NCI-H82 treated with DMSO at 0.1 percent for 48 hours (cell line): ENCODE measurements at regions not wholly inside any gene's neighbourhood (a gene's known extent, or its start where the extent isn't known, plus 50 kb on each side); places are given as distances from the start of the nearest gene placed in this dataset.
"Not testable (repeated sequence)": the region's sequence is repeated elsewhere in the genome, so short reads cannot be mapped to it uniquely, and the experiment has no call there.

ENCODE experiments used
- DNase-seq: peaks from one replicate; lab custom pipeline; 2025; ENCODE audit not compliant: unreplicated experiment; lab: John Stamatoyannopoulos, UW

DNA sequence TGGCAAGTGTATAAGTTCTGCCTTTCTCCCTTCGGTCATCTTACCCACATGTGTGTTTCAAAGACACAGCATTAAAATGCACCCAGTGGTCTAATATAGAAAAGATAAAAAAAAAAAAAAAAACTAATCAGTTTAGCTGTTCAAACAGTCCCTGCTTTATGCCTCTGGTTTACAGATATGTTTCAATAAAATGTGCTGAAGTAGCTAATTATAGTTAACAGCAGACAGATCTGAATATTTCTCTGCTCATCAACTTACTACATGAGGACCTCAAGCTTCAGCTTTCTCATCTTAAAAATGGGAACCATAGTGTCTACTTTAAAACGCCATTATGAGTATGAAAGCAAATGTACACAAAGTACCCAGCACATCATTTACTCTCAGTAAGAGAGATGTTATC is 280.6 kb upstream of the DEFB112 start:
- no peak for DNase-seq

DNA sequence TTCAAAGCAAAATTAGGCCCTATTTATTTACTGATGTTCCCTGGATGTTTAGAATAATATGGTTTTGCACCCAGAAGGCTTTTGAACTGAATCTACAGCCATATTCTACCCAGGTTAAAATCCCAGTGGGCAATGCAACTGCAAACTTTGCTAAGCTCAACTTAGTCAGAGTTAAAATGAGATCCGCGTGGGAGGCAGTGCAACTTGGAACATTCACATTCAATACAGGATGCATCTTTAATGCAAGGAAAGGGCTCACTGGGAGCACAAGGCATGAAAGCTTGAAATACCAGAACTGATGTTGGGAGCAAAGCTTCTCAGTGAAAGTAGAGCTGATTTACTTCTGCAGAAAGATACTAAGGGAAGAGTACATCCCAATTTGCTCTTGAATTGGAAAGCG is 281.2 kb upstream of the DEFB112 start:
- DNase-seq: no peak

DNA sequence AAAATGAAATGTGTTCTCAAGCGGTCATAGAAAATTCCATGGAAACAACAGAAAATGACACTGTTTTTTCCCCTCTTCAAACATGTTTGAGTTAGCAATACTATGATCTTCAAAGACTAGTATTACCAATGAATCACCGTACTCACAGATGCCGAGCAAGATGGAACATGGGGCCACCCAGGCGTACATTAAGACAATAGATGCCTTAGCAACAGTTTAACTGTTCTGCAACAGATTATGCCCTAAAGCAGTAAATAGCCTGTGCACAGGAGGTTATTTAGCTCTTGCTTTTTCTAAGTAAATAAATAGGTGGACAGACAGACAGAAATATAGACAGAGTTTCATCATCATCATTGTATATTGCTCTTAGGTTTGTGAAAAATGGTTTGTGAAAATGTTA is 284.0 kb upstream of the DEFB112 start:
- DNase-seq: no peak

DNA sequence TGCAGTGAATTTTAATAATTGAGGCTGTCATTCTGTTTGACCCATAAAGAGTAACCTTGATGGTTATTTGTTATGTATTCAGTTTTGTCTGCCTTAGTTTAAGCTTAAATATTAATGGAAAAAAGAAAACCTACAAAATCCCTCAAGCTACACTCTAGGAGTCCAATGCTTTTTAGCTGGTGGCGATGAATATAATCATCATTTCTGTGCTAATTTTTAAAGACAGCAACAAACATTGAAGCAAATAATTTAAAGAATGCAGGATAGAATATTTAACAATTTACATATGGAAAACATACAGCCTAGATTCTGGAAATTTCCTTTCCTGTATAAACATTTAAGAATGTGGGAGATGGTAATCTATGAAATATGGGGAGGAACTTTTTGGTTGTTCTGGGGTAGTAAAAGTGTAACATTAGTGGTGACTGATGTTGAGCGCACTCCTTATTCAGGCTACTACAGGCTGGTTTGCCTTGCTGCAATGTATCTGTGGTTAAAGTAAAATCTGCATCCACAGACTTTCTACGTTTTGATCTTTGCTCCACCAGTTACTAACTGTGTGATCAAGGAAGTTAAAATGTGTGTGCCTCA is 287.9 kb upstream of the DEFB112 start:
- no peak for DNase-seq

DNA sequence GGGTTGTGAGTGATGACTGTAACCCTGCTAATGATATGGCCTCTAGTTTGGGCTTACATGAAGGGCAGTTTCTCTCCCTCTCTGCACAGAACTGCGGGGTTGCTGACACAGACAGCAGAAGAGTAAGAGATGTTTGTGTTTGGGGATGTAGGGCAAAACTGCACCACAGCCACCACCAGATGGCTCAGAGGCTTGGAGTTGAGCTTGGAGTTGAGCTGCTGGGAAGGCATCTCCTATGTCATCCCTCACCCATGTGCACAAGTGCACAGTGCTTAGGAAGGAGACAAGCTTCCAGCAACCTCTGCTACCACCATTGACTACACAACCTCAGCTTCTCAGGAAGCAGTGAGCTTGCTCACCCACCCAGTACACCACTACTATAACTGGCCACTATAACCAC is 303.9 kb upstream of the DEFB112 start:
- DNase-seq: no peak

- no peak for DNase-seq
Observed at GRCh38 chr6:50358113-50358512, 308.4 kb upstream of the DEFB112 start.

- DNase-seq: no peak
Observed at GRCh38 chr6:50361641-50362331, 312.1 kb upstream of the DEFB112 start.

DNA sequence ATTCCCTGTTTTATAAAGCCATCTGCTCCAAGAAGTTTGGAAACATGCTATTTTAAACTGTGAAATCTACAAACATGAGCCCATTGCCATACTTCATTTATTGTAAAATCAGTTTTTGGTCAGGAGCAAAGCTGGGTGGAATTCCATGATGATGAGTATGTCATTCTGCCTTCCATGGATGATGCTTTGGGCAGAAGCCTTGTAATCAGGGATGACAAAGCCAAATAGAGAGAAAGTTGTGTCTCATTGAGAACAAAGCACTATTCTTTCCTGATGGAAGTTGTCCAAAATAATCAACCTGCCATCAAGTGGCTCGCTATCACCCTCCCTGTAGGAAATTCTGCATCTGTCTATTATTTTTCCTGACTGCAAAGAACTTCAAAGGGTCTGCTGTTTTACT is 313.0 kb upstream of the DEFB112 start:
- DNase-seq: no peak

GRCh38 chr6:50369996-50370395 is 320.3 kb upstream of the DEFB112 start:
- no peak for DNase-seq

DNA sequence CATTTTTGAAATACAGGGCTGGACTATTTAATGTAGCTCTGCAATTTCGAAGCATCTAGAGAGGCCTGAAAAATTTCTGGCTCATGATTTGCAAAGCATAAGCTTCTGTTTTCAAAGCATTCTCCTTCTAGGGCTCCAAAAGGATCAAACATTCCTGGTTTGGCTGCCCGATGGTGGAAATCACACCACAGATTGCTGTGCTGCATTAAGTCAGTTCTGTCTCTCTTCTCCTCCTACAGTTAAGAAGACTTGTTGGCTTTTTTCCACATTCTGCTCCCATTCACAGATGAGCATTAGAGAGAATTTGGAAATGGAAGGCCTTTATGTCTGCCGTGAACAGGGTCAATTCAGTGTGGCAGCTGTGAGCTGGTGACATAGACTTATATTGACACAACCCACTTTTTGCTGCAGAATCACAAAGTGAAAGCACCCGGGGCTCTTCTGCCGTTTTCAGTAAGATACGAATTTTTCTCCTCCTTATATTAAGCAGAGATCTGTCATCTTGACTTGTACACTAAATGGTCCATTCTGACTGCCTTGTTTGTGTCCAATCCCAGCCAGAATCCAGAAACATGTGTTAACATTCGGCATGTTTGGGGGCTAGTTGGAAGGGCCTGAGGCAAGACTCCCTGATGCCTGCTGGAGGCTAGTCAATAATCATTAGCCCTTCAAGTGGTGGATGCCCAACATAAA is 330.8 kb upstream of the DEFB112 start:
- DNase-seq: no peak

GRCh38 chr6:50381099-50381415 is 331.3 kb upstream of the DEFB112 start:
- DNase-seq: no peak

DNA sequence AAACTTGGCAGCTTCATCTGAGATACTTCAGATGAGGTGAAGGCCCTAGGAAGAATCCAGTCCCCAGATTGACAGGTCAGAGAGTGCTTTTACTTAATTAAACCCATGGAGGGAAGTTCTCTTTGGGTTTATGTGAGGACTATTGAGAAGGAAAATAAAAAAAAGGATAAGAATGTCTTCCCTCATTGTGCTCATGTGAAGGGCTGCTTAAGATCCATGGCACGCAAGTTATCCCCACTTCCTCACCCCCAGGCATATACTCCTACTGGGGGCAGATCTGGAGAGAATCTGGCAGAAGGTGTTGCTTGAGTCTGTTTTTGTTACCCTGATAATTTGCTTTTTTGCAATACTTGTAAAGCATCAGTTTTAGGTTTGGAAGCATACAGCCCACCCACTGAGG is 322.9 kb upstream of the TFAP2D start:
- DNase-seq: no peak

DNA sequence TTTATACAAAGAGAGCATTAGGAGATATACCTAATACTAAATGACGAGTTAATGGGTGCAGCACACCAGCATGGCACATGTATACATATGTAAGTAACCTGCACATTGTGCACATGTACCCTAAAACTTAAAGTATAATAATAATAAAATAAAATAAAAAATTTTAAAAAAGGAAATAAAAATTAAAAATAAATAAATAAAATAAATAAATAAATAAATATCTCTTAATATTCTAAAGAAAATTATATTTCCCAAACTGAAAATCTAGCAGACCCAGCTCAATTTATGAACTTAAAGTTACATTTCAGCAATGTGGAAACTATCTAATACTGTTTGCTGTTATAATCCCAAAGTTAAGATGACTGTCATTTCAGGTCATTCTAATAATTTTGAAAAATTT is 319.2 kb upstream of the TFAP2D start:
- not testable (repeated sequence) for DNase-seq

GRCh38 chr6:50404643-50405042 is 308.7 kb upstream of the TFAP2D start:
- no peak for DNase-seq

DNA sequence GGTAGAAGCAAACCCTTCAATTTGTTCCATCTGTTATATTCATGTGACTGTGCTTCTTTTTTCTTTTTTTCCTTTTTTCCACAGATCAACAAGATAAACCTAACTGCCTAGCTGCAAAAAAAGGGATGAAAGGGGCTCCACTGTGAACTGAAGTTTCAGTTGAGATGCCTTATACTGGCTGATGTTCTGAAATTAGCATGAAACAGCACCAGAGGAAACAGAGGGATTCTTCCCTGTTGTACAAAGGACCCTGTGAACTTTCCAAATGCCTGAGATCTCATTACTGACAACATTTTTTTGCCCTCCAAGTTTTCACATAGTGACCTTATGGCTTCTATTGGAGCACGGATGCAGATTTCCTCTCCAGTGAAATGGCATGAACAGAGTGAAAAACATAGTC is 302.7 kb upstream of the TFAP2D start:
- no peak for DNase-seq

DNA sequence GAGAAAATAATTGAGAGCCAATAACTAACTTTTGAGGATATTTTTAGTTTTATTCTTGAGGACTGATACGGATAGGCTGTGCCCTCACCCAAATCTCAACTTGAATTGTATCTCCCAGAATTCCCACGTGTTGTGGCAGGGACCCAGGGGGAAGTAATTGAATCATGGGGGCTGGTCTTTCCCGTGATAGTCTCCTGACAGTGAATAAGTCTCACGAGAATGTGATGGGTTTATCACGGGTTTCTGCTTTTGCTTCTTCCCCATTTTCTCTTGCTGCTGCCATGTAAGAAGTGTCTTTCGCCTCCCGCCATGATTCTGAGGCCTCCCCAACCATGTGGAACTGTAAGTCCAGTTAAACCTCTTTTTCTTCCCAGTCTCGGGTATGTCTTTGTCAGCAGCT is 292.3 kb upstream of the TFAP2D start:
- not testable (repeated sequence) for DNase-seq

- no peak for DNase-seq
Observed at GRCh38 chr6:50427267-50427666, 286.1 kb upstream of the TFAP2D start.

DNA sequence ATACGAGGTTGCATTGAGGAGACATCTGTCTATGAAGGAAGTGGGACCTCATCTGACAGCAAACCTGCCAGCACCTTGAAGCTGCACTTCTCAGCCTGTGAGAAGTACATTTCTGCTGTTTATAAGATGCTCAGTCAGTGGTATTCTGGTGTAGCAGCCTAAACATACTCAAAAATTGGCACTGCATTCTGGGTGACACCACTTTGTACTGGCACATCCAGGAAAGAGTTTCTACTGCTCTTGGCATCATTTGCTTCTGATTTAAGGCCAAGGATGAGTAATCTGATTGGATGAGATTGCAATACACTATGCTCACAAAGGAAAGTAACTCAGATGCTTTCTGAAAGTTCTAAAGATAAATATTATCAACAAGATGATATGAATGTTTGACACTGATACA is 275.4 kb upstream of the TFAP2D start:
- no peak for DNase-seq

- no peak for DNase-seq
Observed at GRCh38 chr6:50442531-50443040, 270.7 kb upstream of the TFAP2D start.

DNA sequence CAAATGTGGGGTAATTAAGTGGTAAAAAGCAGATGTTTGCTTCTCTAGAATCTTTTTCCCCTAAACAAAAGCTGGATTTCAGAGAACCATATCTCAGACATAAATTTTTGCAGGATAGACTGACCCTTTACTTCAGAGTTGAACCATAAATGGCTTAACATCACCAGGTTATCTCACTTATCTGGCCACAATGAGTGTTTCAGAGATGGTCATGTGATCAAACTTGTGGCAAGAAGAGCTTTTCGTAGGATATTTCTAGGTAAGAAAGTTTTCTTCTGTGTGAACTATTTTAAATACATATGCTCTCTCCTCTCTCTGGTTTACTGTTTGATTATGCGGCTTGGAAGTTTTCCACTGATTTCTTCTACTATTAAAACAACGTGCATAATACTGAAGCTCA is 270.2 kb upstream of the TFAP2D start:
- no peak for DNase-seq

GRCh38 chr6:50449128-50449527 is 264.2 kb upstream of the TFAP2D start:
- no peak for DNase-seq

GRCh38 chr6:50451826-50452400 is 261.4 kb upstream of the TFAP2D start:
- DNase-seq: no peak
